ENCODE measurements at regions not wholly inside any gene's neighbourhood (a gene's known extent, or its start where the extent isn't known, plus 50 kb on each side); places are given as distances from the start of the nearest gene placed in this dataset.

- Histone ChIP-seq H3K27ac (replicated peaks) (peak overlapping the region; percentile 95), H3K27me3 (ENCODE audit: low read depth) (no peaks in the 10 kb centered on the region), H3K4me1 (peaks cover 55% of the 10 kb centered on the region), H3K36me3 (no peaks in the 10 kb centered on the region), H3K4me3 (no peak overlapping the region), H3K9me3 (replicated peaks) (no peaks in the 10 kb centered on the region)
- no peak for DNase-seq
- intact Hi-C loops (cut with micrococcal nuclease) = no loop called here
- TF ChIP-seq, protein P1, sequence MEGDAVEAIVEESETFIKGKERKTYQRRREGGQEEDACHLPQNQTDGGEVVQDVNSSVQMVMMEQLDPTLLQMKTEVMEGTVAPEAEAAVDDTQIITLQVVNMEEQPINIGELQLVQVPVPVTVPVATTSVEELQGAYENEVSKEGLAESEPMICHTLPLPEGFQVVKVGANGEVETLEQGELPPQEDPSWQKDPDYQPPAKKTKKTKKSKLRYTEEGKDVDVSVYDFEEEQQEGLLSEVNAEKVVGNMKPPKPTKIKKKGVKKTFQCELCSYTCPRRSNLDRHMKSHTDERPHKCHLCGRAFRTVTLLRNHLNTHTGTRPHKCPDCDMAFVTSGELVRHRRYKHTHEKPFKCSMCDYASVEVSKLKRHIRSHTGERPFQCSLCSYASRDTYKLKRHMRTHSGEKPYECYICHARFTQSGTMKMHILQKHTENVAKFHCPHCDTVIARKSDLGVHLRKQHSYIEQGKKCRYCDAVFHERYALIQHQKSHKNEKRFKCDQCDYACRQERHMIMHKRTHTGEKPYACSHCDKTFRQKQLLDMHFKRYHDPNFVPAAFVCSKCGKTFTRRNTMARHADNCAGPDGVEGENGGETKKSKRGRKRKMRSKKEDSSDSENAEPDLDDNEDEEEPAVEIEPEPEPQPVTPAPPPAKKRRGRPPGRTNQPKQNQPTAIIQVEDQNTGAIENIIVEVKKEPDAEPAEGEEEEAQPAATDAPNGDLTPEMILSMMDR (IDR thresholded peaks at IDR 0.05; ENCODE audit: borderline replicate concordance) = no peak
Observed at GRCh38 chr21:28752131-28752530, 240.5 kb downstream of the LTN1 start.

- intact Hi-C loops (cut with micrococcal nuclease) = no loop called here
- H3K9me3 ChIP-seq (replicated peaks) = no peaks in the 10 kb centered on the region
- peaks cover 55% of the 10 kb centered on the region for H3K4me1 ChIP-seq
- DNase-seq = no peak
- no peaks in the 10 kb centered on the region for H3K36me3 ChIP-seq
- H3K27ac ChIP-seq (replicated peaks) = peak overlapping the region; percentile 95
- TF ChIP-seq, protein P1 (IDR thresholded peaks at IDR 0.05; ENCODE audit: borderline replicate concordance) = no peak
- H3K4me3 ChIP-seq = no peak overlapping the region
- H3K27me3 ChIP-seq (ENCODE audit: low read depth) = no peaks in the 10 kb centered on the region
Observed at GRCh38 chr21:28751176-28751575, 241.5 kb downstream of the LTN1 start.

DNA sequence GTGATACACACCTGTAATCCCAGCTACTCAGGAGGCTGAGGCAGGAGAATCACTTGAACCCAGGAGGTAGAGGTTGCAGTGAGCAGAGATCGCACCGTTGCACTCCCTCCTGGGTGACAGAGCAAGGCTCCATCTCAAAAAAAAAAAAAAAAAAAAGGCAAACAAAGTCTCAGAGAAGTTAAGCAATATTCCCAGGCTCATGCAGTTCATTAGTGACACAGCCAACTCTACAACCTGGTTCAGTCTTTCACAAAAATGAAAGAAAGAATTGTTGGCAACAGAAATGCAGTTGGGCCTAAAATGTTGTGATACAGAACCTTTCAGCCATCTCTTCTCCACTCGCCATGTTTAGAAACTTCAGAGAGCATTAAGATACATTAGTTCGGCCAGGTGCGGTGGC, 242.1 kb downstream of the LTN1 start:
- Histone ChIP-seq H3K27ac (replicated peaks) (peak overlapping the region; percentile 66), H3K4me1 (peaks cover 55% of the 10 kb centered on the region), H3K36me3 (no peaks in the 10 kb centered on the region), H3K4me3 (no peak overlapping the region), H3K27me3 (ENCODE audit: low read depth) (no peaks in the 10 kb centered on the region), H3K9me3 (replicated peaks) (no peaks in the 10 kb centered on the region)
- intact Hi-C loops (cut with micrococcal nuclease) = no loop called here
- TF ChIP-seq, protein P1 (IDR thresholded peaks at IDR 0.05; ENCODE audit: borderline replicate concordance) = no peak
- DNase-seq = no peak

- Histone ChIP-seq H3K27me3 (ENCODE audit: low read depth) (no peaks in the 10 kb centered on the region), H3K27ac (replicated peaks) (peak overlapping the region; percentile 66), H3K4me1 (peaks cover 54% of the 10 kb centered on the region), H3K36me3 (no peaks in the 10 kb centered on the region), H3K4me3 (no peak overlapping the region), H3K9me3 (replicated peaks) (no peaks in the 10 kb centered on the region)
- DNase-seq = no peak
- intact Hi-C loops (cut with micrococcal nuclease) = loop anchor here (10.0 kb wide), 1 partner anchor 415 kb away; no protein-coding TSS in a partner anchor
- TF ChIP-seq, protein P1 (IDR thresholded peaks at IDR 0.05; ENCODE audit: borderline replicate concordance) = no peak
Observed at GRCh38 chr21:28749536-28749935, 243.1 kb downstream of the LTN1 start.

DNA sequence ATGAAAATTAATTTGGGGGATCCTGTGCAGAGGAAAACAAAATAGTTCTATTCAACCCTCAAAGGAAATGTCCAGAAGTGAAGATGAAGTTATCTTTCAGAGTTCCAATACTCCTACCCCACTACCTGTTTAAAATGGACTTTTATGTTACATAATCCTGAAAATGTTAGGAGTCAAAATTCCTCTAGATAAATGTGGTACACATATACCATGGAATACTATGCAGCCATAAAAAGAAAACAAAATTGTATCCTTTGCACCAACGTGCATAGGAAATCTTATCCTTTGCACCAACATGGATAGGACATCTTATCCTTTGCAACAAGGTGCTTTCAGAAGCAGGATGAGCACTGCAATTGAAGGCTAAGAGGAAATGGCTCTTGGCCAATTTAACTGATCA, 245.2 kb downstream of the LTN1 start:
- H3K27ac ChIP-seq (replicated peaks) = no peak overlapping the region

More for the DNA sequence above, 245.2 kb downstream of the LTN1 start:
- H3K4me1 ChIP-seq = peaks cover 41% of the 10 kb centered on the region
- intact Hi-C loops (cut with micrococcal nuclease) = loop anchor here (10.0 kb wide), 1 partner anchor 413 kb away; no protein-coding TSS in a partner anchor
- no peaks in the 10 kb centered on the region for H3K36me3 ChIP-seq
- no peaks in the 10 kb centered on the region for H3K27me3 ChIP-seq (ENCODE audit: low read depth)
- H3K9me3 ChIP-seq (replicated peaks) = peaks cover 3% of the 10 kb centered on the region
- no peak overlapping the region for H3K4me3 ChIP-seq
- DNase-seq = no peak
- TF ChIP-seq, protein P1 (IDR thresholded peaks at IDR 0.05; ENCODE audit: borderline replicate concordance) = no peak

Data from left ventricle myocardium inferior (tissue), 1 donor.